NCI-H748 (cell line): ENCODE measurements at regions not wholly inside any gene's neighbourhood (a gene's known extent, or its start where the extent isn't known, plus 50 kb on each side); places are given as distances from the start of the nearest gene placed in this dataset.
A peak's percentile ranks its signal among the peaks of the same experiment; 100 is the strongest.

Experiments
- DNase-seq: peaks from one replicate; lab custom pipeline; 2025; ENCODE audit not compliant: unreplicated experiment; lab: John Stamatoyannopoulos, UW

GRCh38 chr2:153109793-153110192 lies 368.8 kb downstream of the RPRM start:
- DNase-seq: no peak

GRCh38 chr2:153106802-153107477 lies 371.6 kb downstream of the RPRM start:
- no peak for DNase-seq

DNA sequence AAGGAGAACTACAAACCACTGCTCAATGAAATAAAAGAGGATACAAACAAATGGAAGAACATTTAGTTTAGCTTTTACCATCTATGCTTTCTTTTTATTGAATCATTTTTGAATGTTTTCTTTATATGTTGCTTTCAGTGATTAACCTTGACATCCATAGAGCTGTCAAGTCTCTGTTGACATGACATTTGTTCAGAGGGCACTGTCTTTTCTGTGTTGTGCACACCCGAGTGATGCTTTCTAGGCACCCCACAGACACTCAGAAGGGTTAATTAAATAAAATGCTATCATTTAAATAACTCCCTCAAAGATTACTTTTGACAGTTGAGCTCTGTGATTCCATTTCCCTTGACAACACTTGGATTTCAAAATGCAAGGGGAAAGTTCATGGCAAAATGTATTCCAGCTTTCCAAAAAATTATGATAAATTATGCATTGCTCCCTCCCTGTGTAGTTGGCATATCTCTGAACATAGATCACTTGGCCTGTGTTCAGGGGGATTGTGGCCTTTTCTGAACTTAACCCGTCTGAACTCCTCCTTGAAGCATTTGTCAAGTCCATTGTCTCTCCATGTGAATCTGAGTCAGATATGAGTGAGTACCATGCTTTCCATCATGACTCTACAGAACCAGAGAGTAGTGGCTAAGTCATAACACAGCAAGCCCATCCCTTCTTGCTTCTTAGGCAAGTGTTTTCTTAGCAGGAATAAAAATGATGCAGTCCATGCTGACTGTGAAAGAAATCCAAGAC lies 372.6 kb downstream of the RPRM start:
- no peak for DNase-seq

GRCh38 chr2:153101187-153101586 lies 377.4 kb downstream of the RPRM start:
- DNase-seq: no peak

DNA sequence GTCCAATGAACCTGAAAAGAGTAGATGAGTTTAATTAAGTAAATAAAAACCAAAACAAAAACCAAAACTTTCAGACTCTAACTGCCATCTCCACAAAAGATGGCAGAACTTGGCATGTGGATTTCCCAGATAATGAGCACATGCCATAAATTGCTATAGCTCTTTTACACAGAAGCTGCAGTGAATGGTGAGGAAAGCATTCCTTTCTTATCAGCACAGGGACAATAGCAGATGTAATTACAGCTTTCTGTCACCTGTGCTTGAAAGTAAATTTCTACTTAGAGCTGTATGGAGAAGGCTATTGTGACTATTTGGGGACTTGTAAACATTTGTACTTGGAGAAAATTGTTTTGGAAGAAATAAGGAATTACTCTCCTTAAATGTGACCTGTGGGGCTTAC lies 378.4 kb downstream of the RPRM start:
- no peak for DNase-seq

GRCh38 chr2:153098073-153098472 lies 379.7 kb downstream of the ARL6IP6 start:
- DNase-seq: no peak

GRCh38 chr2:153096272-153096671 lies 377.9 kb downstream of the ARL6IP6 start:
- no peak for DNase-seq

- no peak for DNase-seq
Measured at GRCh38 chr2:153091344-153091743, 372.9 kb downstream of the ARL6IP6 start.

- DNase-seq: no peak
Measured at GRCh38 chr2:153079315-153079714, 360.9 kb downstream of the ARL6IP6 start.

DNA sequence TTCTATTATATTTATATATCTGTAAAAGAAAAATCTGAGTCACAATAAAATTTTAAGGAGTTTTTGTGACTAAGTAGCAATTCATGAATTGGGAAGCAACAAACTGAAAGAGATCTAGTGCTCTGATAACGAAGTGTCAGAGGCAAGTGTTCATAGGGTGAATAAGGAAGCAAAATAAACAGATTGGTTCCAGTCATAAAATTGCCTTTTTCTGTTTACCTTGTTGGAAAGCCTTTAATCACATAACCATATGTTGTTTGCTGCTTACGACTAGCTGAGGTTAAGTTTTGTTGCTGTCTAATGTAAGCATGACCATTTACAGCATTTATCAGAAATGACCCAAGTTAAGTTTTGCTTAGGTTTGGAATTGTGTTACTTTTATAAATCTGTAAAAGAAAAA lies 358.9 kb downstream of the ARL6IP6 start:
- no peak for DNase-seq

DNA sequence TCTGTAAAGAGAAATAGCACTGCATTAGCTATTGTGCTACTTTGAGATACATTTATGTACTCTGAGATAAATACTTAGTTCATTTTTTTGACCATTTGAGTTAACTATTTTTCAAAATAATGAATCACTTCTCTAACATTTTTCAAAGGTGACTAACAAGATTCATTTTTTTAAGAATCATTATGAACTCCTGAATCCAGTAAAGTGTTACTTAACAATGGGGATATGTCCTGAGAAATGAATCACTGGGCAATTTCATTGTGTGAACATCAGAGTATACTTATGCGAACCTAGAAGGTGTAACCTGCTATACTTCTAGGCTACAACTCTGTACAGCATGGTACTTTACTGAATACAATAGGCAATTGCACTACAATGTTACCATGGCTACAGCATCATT lies 355.8 kb downstream of the ARL6IP6 start:
- DNase-seq: peak; percentile 17

DNA sequence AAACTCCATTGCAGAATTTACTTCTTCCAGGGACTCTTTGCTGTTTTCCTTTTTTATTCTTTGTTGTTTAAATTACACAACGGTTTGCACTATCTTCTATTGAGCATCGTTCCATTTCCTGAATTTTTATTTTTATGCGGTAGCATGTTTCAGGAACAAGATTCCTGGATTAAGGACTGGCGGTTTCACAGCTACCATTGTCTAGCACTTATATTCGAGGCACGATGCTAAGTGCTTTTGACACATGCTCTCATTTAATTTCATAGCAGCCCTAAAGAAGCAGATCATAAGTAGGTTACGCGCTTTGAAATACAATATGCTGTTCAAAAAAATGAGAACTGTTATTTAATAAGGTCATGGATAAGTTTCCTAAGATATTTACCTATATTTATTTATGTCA lies 354.4 kb downstream of the ARL6IP6 start:
- DNase-seq: no peak

DNA sequence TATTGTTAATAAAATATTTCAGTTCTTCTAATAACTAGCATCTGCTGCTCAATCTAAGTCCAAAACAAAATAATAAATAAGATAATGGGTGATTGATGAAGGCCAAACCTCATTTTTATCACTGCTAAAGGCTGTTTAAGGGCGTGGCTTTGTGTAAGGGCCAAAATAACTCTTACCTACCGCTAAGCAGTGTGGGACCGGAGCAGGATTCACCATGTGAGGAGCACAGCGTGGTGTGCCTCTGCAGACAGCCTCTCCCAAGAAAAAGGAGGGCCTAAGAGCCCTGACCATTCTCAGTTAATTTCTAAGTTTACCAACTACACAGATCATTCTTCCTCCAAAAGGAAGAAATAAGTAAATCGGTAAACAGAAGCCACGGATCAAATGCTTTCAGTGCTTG lies 353.7 kb downstream of the ARL6IP6 start:
- no peak for DNase-seq

- DNase-seq: no peak
Measured at GRCh38 chr2:153071090-153071489, 352.7 kb downstream of the ARL6IP6 start.

DNA sequence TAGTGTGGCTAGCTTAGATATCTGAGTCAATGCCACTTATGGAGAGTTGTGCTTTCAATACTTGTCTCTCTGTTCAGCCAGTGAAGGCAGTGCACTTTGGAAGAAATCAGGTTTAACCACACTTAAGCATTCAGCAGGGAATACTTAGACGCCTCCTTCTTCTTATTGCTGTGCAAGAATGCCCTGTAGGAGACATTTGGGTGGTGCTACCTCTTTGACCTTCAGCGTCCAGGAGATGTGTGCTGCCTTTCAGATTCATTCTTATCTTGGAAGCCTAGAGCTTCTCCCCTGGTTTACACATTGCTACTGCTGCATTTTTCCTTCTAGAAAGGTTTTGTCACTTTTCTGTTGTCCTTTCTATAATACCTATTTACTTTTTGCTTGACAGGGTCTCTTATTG lies 350.5 kb downstream of the ARL6IP6 start:
- no peak for DNase-seq

DNA sequence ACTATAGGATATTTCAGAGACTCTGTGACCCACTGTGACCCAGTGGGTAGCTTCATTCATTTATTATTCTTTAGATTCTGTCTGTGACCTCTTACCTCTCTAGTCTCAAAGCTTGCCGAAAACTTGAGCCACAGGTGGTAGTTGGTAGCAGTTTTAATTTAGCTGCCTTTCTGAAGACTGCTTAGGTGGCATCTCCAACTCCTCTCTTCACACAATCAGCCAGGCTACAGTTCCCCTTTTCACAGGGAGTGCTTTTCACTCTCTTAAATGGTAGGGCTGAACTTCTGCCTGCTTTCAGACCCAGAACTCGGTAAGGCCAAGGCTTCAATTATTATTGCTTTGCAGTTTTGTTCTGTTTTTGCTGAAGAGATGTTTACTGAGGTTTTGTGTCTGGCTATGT lies 349.6 kb downstream of the ARL6IP6 start:
- DNase-seq: no peak

GRCh38 chr2:153059338-153060052 lies 341.1 kb downstream of the ARL6IP6 start:
- DNase-seq: peak; percentile 41

- no peak for DNase-seq
Measured at GRCh38 chr2:153057743-153058142, 339.3 kb downstream of the ARL6IP6 start.

- no peak for DNase-seq
Measured at GRCh38 chr2:153055182-153055581, 336.8 kb downstream of the ARL6IP6 start.

DNA sequence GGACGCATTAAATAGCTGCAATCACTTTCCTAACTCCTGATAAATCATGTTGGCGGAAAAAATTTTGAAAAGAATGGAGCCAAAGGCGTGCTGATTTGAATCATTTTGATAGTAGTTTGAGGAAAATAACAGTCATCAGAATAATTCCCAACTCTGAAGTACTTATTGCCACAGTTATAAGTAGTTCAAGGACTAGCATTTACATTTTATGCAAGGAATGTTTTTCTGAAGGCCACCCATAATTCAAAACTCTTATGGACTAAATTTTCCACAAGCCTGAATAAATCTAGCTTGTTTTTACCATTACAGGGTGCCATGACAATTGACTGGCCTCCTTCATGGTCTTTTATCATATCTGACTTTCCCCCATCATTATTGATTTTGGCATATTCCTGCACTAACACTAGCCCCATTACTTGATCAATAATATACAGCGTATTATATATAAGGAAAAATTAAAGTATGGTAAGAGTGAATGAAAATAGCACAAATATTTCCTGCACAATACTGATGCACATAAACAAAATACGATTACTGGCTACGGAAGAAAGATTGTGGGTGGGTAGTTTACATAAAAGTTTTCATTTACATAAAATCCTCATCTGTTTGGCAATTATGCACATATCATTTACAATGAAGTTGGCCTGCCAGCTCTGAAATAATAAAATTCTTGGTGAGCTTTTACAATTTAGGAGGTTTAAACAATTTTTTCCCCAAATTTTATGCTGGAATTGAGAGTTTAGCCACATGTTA lies 334.6 kb downstream of the ARL6IP6 start:
- DNase-seq: no peak

DNA sequence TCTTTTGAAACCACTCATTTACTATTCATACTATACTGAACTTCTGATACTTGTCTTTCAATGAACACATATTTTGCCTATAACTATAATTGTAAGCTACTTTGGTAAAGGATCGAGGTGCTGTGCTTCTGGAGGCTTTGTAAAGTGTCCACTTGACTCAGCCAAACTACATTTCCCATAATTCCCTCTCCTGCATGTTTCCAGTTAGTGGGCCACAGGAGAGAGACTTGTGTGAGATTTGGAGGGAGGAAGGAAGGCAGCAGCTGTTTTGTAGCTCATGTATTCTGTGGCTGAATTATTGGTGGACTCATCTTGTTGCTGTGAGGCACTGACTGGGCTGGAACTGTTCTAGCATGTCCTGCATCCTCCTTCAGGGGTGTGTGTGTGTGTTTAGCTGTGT lies 328.8 kb downstream of the ARL6IP6 start:
- DNase-seq: no peak
